Right lobe of liver (tissue), 6 donors: ENCODE measurements at regions not wholly inside any gene's neighbourhood (a gene's known extent, or its start where the extent isn't known, plus 50 kb on each side); places are given as distances from the start of the nearest gene placed in this dataset.

Experiments
- ATAC-seq, 4 donors: fragments of 200-7000 bp; cut with Tn5 transposase; one replicate each; pipeline ENCODE4 v1.9.1; 2020; ENCODE audit warnings: mild to moderate bottlenecking in 4 of 4, moderate library complexity in 4 of 4
- DNase-seq, 3 donors: peaks; one replicate each; pipeline ENCODE4 v3.0.0-alpha.2; 2020
- H3K27ac ChIP-seq, 3 donors: fragments of 200-600 bp; one replicate each; pipeline ENCODE4 v1.8.0; 2022
- H3K27me3 ChIP-seq, 2 donors: fragments of 200-600 bp; one replicate each; pipeline ENCODE4 v1.8.0; 2022
- H3K36me3 ChIP-seq, 4 donors: fragments of 200-600 bp; sonication (generic) in 1 of 4; one replicate each; pipeline versions ENCODE4 v1.5.1 to v1.8.0; 2017 to 2022; ENCODE audit warnings: control low read depth in 1 of 4
- H3K4me1 ChIP-seq, 4 donors: fragments of 200-600 bp; sonication (generic) in 1 of 4; one replicate each; pipeline versions ENCODE4 v1.5.1 to v1.8.0; 2017 to 2022; ENCODE audit warnings: control low read depth in 1 of 4
- H3K4me3 ChIP-seq, 3 donors: fragments of 200-600 bp; one replicate each; pipeline ENCODE4 v1.8.0; 2022
- H3K9me3 ChIP-seq, 4 donors: fragments of 200-600 bp; sonication (generic) in 1 of 4; one replicate each; pipeline versions ENCODE4 v1.5.1 to v1.8.0; 2017 to 2022; ENCODE audit warnings: control low read depth in 1 of 4
- CTCF ChIP-seq, 4 donors: fragments of 200-600 bp in 3 of 4; fragments of 450-650 bp in 1 of 4; IDR thresholded peaks; one replicate each; pipeline versions ENCODE4 v1.5.1 to v1.8.0; 2016 to 2022; ENCODE audit warnings: antibody characterized with exemption in 4 of 4, mild to moderate bottlenecking in 2 of 4
- POLR2A ChIP-seq: fragments of 450-650 bp; IDR thresholded peaks from one replicate; pipeline ENCODE4 v1.6.1; 2017; ENCODE audit warnings: antibody characterized with exemption, mild to moderate bottlenecking
- WGBS: methylation state at CpG from one replicate; pipeline ENCODE4 v1.1.6; 2018; ENCODE audit warnings: low coverage, low lambda C conversion rate; ENCODE audit not compliant: insufficient coverage; ENCODE audit errors: missing lambda C conversion rate; 5-methylcytosine and 5-hydroxymethylcytosine counted together
- intact Hi-C, 2 donors: fragments of 100-400 bp; cut with DNase I; formaldehyde crosslinking; loops; one replicate each; pipeline versions ENCODE4 v1.11.2 to v1.14.1; 2022
- donor health status: DM: no; HTN: yes; CAD: no.
- donor health status: DM: no; HTN: no; CAD: no.
- donor health status: DM: no; HTN: no; CAD: no.
- donor health status: DM: no; HTN: yes; CAD: no.
- donor health status: DM: no; HTN: yes; CAD: no.

GRCh38 chr22:27062910-27063309, 405.5 kb downstream of the MIAT start:
- intact Hi-C loops: no loop called here
- Histone ChIP-seq H3K9me3 (no peaks in the 10 kb centered on the region), H3K4me3 (no peak overlapping the region), H3K27me3 (no peaks in the 10 kb centered on the region), H3K4me1 (no peaks in the 10 kb centered on the region), H3K27ac (no peak overlapping the region), H3K36me3 (no peaks in the 10 kb centered on the region)
- DNase-seq: no peak
- 43% methylated on average over 1 of the region's 2 CpGs for WGBS
- no peak for ATAC-seq
- no peak for TF ChIP-seq POLR2A
- no peak for TF ChIP-seq CTCF (IDR thresholded peaks at IDR 0.05)

- WGBS: 36% methylated on average over 5 of the region's 5 CpGs
- Histone ChIP-seq H3K9me3 (no peaks in the 10 kb centered on the region), H3K4me1 (no peaks in the 10 kb centered on the region), H3K4me3 (no peak overlapping the region), H3K27ac (no peak overlapping the region), H3K36me3 (no peaks in the 10 kb centered on the region), H3K27me3 (no peaks in the 10 kb centered on the region)
- TF ChIP-seq CTCF (IDR thresholded peaks at IDR 0.05) (no peak), POLR2A (no peak)
- intact Hi-C loops: no loop called here
- DNase-seq (no peak), ATAC-seq (no peak)
Measured at GRCh38 chr22:27063406-27063805, 406.0 kb downstream of the MIAT start.

- Histone ChIP-seq H3K4me1 (no peaks in the 10 kb centered on the region), H3K27ac (no peak overlapping the region), H3K4me3 (no peak overlapping the region), H3K9me3 (no peaks in the 10 kb centered on the region), H3K27me3 (no peaks in the 10 kb centered on the region), H3K36me3 (no peaks in the 10 kb centered on the region)
- TF ChIP-seq POLR2A (no peak), CTCF (IDR thresholded peaks at IDR 0.05) (no peak)
- ATAC-seq: no peak
- no peak for DNase-seq
- WGBS: 48% methylated on average over 2 of the region's 2 CpGs
- intact Hi-C loops: no loop called here
Measured at GRCh38 chr22:27063841-27064240, 406.5 kb downstream of the MIAT start.

- H3K27me3 ChIP-seq: no peaks in the 10 kb centered on the region
- no peak overlapping the region for H3K4me3 ChIP-seq
- DNase-seq (no peak), ATAC-seq (no peak)
- 25% methylated on average over 1 of the region's 1 CpG for WGBS
- no peaks in the 10 kb centered on the region for H3K9me3 ChIP-seq
- TF ChIP-seq POLR2A (no peak), CTCF (IDR thresholded peaks at IDR 0.05) (no peak)
- no peak overlapping the region for H3K27ac ChIP-seq
- intact Hi-C loops: no loop called here
- no peaks in the 10 kb centered on the region for H3K4me1 ChIP-seq
- no peaks in the 10 kb centered on the region for H3K36me3 ChIP-seq
Measured at GRCh38 chr22:27064386-27064785, 407.0 kb downstream of the MIAT start.

GRCh38 chr22:27065279-27065678, 407.9 kb downstream of the MIAT start:
- DNase-seq (no peak), ATAC-seq (no peak)
- H3K4me1 ChIP-seq: no peaks in the 10 kb centered on the region
- H3K9me3 ChIP-seq: no peaks in the 10 kb centered on the region
- intact Hi-C loops: no loop called here
- TF ChIP-seq CTCF (IDR thresholded peaks at IDR 0.05) (no peak), POLR2A (no peak)
- H3K27ac ChIP-seq: no peak overlapping the region
- no peaks in the 10 kb centered on the region for H3K36me3 ChIP-seq
- H3K27me3 ChIP-seq: no peaks in the 10 kb centered on the region
- no peak overlapping the region for H3K4me3 ChIP-seq
- WGBS: 14% methylated on average over 9 of the region's 9 CpGs
